GM12878 (cell line): ENCODE measurements at regions not wholly inside any gene's neighbourhood (a gene's known extent, or its start where the extent isn't known, plus 50 kb on each side); places are given as distances from the start of the nearest gene placed in this dataset.

ENCODE experiments used
- ATAC-seq: fragments of 200-7000 bp; cut with Tn5 transposase; 3 replicates; pipeline ENCODE4 v1.9.1; 2020; ENCODE audit warnings: mild to moderate bottlenecking, moderate library complexity
- BruUV-seq: library from RNA; stranded (reverse); fragments of 400-500 nt; replicated peaks from 2 replicates; lab custom pipeline; 2021; lab: Mats Ljungman, UMichigan
- CTCF ChIA-PET: fragments of 300-600 bp; sonication (Branson Sonifier 250); formaldehyde crosslinking; extraction: SDS; loops from one replicate; lab custom pipeline; 2021; ENCODE audit warnings: inconsistent platforms; lab: Yijun Ruan, JAX
- POLR2A ChIA-PET: fragments of 350-600 bp; formaldehyde crosslinking; extraction: SDS; loops from one replicate; lab custom pipeline; 2021; ENCODE audit warnings: inconsistent platforms; lab: Charles Lee
- RAD21 ChIA-PET: fragments of 300-600 bp; sonication (Branson Sonifier 250); formaldehyde crosslinking; loops from one replicate; lab custom pipeline; 2023; ENCODE audit warnings: antibody characterized with exemption; ENCODE audit not compliant: unreplicated experiment; lab: Charles Lee
- SMC1A ChIA-PET: fragments of 300-600 bp; sonication (Branson Sonifier 250); formaldehyde crosslinking; loops from one replicate; lab custom pipeline; 2023; ENCODE audit not compliant: unreplicated experiment, uncharacterized antibody; lab: Charles Lee
- DNase-seq: peaks from one replicate; pipeline ENCODE4 v3.0.0-alpha.2; 2011; ENCODE audit warnings: low read depth, low spot score
- FAIRE-seq: peaks from 3 replicates; lab custom pipeline; 2011; peaks lifted over from hg19 to GRCh38; lab: Jason Lieb, UNC
- H2AFZ ChIP-seq: 2 replicates; pipeline ENCODE4 v1.6.0; 2011; ENCODE audit warnings: low read depth, low read length, control low read depth; ENCODE audit not compliant: control insufficient read depth
- H3K27ac ChIP-seq: 2 replicates; pipeline ENCODE4 v1.5.1; 2011; ENCODE audit warnings: control low read depth; ENCODE audit not compliant: control insufficient read depth, insufficient read depth
- H3K27me3 ChIP-seq, 2 experiments: replicated peaks in 1 of 2; 2 replicates each; pipeline versions ENCODE4 v1.6.0 to v1.6.1; 2011; ENCODE audit warnings: low read length in 1 of 2; ENCODE audit not compliant: control insufficient read depth in 2 of 2, insufficient read depth in 2 of 2
- H3K36me3 ChIP-seq, 2 experiments: 2 replicates each; pipeline ENCODE4 v1.5.1; 2011; ENCODE audit warnings: low read length in 1 of 2; ENCODE audit not compliant: control insufficient read depth in 2 of 2, insufficient read depth in 2 of 2
- H3K4me1 ChIP-seq: 2 replicates; pipeline ENCODE4 v1.6.1; 2011; ENCODE audit warnings: mild to moderate bottlenecking, low read length, moderate library complexity, mixed read lengths; ENCODE audit not compliant: control insufficient read depth, insufficient read depth
- H3K4me2 ChIP-seq: 2 replicates; pipeline ENCODE4 v1.6.0; 2011; ENCODE audit warnings: control low read depth; ENCODE audit not compliant: control insufficient read depth, insufficient read depth
- H3K4me3 ChIP-seq: fragments of 200-600 bp; sonication (generic); 2 replicates; pipeline ENCODE4 v1.5.1; 2016
- H3K79me2 ChIP-seq: 2 replicates; pipeline ENCODE4 v1.6.0; 2011; ENCODE audit warnings: low read length; ENCODE audit not compliant: control insufficient read depth, insufficient read depth
- H3K9ac ChIP-seq: 2 replicates; pipeline ENCODE4 v1.8.0; 2011; ENCODE audit warnings: low read length, control low read depth, mixed read lengths; ENCODE audit not compliant: control insufficient read depth, insufficient read depth
- H3K9me3 ChIP-seq: replicated peaks from 3 replicates; pipeline ENCODE4 v1.5.1; 2011; ENCODE audit warnings: mild to moderate bottlenecking, low read length; ENCODE audit not compliant: control insufficient read depth, insufficient read depth
- H4K20me1 ChIP-seq: 2 replicates; pipeline ENCODE4 v1.6.0; 2011; ENCODE audit not compliant: control insufficient read depth, insufficient read depth
- BACH1 ChIP-seq: fragments of 450-650 bp; IDR thresholded peaks from 2 replicates; pipeline ENCODE4 v1.6.1; 2017; ENCODE audit warnings: mild to moderate bottlenecking, borderline replicate concordance
- IKZF1 ChIP-seq: fragments of 450-650 bp; conservative IDR thresholded peaks from 2 replicates; pipeline ENCODE4 v1.6.1; 2017; ENCODE audit warnings: antibody characterized with exemption, mild to moderate bottlenecking
- MYC ChIP-seq: IDR thresholded peaks from 2 replicates; pipeline ENCODE4 v1.6.1; 2011; ENCODE audit warnings: mild to moderate bottlenecking, low read length, moderate library complexity, inconsistent platforms; ENCODE audit not compliant: insufficient read depth, insufficient replicate concordance, insufficient read length, severe bottlenecking
- RELA ChIP-seq: fragments of 450-650 bp; IDR thresholded peaks from 2 replicates; pipeline ENCODE4 v1.8.0; 2014; ENCODE audit warnings: borderline replicate concordance; ENCODE audit not compliant: partially characterized antibody
- SMARCA5 ChIP-seq: fragments of 450-650 bp; IDR thresholded peaks from 2 replicates; pipeline ENCODE4 v1.6.1; 2017; ENCODE audit warnings: mild to moderate bottlenecking
- WRNIP1 ChIP-seq: IDR thresholded peaks from 2 replicates; pipeline ENCODE4 v1.6.1; 2011; ENCODE audit warnings: low read depth, low read length, improper control_type of control experiment, borderline replicate concordance
- YY1 ChIP-seq: IDR thresholded peaks from 2 replicates; pipeline ENCODE4 v1.6.1; 2011; ENCODE audit warnings: low read depth, mild to moderate bottlenecking, low read length
- WGBS: methylation state at CpG from one replicate; pipeline ENCODE4 v1.1.6; 2016; ENCODE audit warnings: low lambda C conversion rate; ENCODE audit not compliant: insufficient replicate concordance, insufficient coverage; ENCODE audit errors: missing lambda C conversion rate; 5-methylcytosine and 5-hydroxymethylcytosine counted together
- in situ Hi-C: fragments of 300-500 bp; cut with MboI; formaldehyde crosslinking; loops from 9 replicates; pipeline ENCODE4 v1.14.3; 2018; ENCODE audit warnings: mixed read lengths
- intact Hi-C: fragments of 100-400 bp; cut with micrococcal nuclease; formaldehyde crosslinking; loops from one replicate; pipeline ENCODE4 v1.14.2; 2022; ENCODE audit not compliant: unreplicated experiment
- TF ChIP-seq, protein P1 (sequence below): fragments of 150-350 bp; IDR thresholded peaks from 2 replicates; pipeline ENCODE4 v1.6.1; 2014; ENCODE audit warnings: mild to moderate bottlenecking, low read depth, low read length
- TF ChIP-seq, protein P2 (sequence below): IDR thresholded peaks from 2 replicates; pipeline ENCODE4 v1.6.1; 2011; ENCODE audit warnings: low read depth, mild to moderate bottlenecking, low read length, moderate library complexity, borderline replicate concordance; ENCODE audit errors: extremely low read depth
- TF ChIP-seq, protein P3 (sequence below): fragments of 450-650 bp; formaldehyde crosslinking; IDR thresholded peaks from 2 replicates; pipeline ENCODE4 v1.5.0; 2022; ENCODE audit warnings: mild to moderate bottlenecking, missing genetic modification characterization

DNA sequence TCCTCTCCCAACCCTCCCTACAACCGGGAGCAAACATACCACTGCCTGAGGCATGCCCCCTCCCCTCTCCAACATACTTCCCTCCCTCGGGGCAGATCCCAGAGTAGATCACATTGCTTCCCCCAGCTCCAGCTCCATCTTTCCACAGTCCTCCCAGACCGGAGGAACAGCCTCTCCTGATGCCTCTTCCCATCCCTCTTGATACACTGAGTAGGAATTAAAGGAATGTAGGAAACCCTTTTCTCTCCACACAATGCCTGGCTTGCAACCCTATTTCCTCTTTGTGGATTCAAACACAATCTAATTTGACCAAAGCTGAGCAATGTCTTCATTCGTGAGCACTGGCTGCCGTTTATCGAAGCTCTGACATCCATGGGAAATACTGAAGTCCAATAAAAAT, 339.8 kb downstream of the BCOR start:
- CTCF ChIA-PET: no interaction called here
- Histone ChIP-seq H4K20me1 (no peaks in the 10 kb centered on the region; the same call in 1 of the 2 replicates), H3K4me3 (no peak overlapping the region), H3K4me2 (no peak overlapping the region), H3K4me1 (no peaks in the 10 kb centered on the region), H3K27ac (no peak overlapping the region), H3K27me3 (no peaks in the 10 kb centered on the region; a peak in 1 of 4 replicates), H2AFZ (no peak overlapping the region), H3K36me3 (no peaks in the 10 kb centered on the region), H3K9ac (no peak overlapping the region), H3K9me3 (no peaks in the 10 kb centered on the region), H3K79me2 (no peaks in the 10 kb centered on the region)
- BruUV-seq: no TSS peak
- no peak for TF ChIP-seq MYC
- TF ChIP-seq, protein P1, sequence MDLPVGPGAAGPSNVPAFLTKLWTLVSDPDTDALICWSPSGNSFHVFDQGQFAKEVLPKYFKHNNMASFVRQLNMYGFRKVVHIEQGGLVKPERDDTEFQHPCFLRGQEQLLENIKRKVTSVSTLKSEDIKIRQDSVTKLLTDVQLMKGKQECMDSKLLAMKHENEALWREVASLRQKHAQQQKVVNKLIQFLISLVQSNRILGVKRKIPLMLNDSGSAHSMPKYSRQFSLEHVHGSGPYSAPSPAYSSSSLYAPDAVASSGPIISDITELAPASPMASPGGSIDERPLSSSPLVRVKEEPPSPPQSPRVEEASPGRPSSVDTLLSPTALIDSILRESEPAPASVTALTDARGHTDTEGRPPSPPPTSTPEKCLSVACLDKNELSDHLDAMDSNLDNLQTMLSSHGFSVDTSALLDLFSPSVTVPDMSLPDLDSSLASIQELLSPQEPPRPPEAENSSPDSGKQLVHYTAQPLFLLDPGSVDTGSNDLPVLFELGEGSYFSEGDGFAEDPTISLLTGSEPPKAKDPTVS: no peak
- TF ChIP-seq, protein P2, sequence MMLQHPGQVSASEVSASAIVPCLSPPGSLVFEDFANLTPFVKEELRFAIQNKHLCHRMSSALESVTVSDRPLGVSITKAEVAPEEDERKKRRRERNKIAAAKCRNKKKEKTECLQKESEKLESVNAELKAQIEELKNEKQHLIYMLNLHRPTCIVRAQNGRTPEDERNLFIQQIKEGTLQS: no peak
- no peak for TF ChIP-seq WRNIP1
- TF ChIP-seq SMARCA5: no peak
- no peak for TF ChIP-seq YY1
- no peak for TF ChIP-seq BACH1
- TF ChIP-seq RELA: no peak
- TF ChIP-seq IKZF1: no peak
- TF ChIP-seq, protein P3, sequence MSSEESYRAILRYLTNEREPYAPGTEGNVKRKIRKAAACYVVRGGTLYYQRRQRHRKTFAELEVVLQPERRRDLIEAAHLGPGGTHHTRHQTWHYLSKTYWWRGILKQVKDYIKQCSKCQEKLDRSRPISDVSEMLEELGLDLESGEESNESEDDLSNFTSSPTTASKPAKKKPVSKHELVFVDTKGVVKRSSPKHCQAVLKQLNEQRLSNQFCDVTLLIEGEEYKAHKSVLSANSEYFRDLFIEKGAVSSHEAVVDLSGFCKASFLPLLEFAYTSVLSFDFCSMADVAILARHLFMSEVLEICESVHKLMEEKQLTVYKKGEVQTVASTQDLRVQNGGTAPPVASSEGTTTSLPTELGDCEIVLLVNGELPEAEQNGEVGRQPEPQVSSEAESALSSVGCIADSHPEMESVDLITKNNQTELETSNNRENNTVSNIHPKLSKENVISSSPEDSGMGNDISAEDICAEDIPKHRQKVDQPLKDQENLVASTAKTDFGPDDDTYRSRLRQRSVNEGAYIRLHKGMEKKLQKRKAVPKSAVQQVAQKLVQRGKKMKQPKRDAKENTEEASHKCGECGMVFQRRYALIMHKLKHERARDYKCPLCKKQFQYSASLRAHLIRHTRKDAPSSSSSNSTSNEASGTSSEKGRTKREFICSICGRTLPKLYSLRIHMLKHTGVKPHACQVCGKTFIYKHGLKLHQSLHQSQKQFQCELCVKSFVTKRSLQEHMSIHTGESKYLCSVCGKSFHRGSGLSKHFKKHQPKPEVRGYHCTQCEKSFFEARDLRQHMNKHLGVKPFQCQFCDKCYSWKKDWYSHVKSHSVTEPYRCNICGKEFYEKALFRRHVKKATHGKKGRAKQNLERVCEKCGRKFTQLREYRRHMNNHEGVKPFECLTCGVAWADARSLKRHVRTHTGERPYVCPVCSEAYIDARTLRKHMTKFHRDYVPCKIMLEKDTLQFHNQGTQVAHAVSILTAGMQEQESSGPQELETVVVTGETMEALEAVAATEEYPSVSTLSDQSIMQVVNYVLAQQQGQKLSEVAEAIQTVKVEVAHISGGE (CRISPR knock-in tag): no peak
- intact Hi-C loops: no loop called here
- SMC1A ChIA-PET: no interaction called here
- FAIRE-seq: no peak
- no peak for ATAC-seq
- no peak for DNase-seq
- RAD21 ChIA-PET: no interaction called here
- in situ Hi-C loops: no loop called here
- WGBS: 61% methylated on average over 6 of the region's 6 CpGs
- POLR2A ChIA-PET: no interaction called here
